IMR-90 (cell line): ENCODE measurements at regions not wholly inside any gene's neighbourhood (a gene's known extent, or its start where the extent isn't known, plus 50 kb on each side); places are given as distances from the start of the nearest gene placed in this dataset.

Experiments used
- ATAC-seq: fragments of 200-7000 bp; cut with Tn5 transposase; 2 replicates; pipeline ENCODE4 v1.9.1; 2020; ENCODE audit warnings: low read depth, mild to moderate bottlenecking, moderate library complexity
- BruUV-seq: library from RNA; stranded (reverse); fragments of 400-500 nt; replicated peaks from 2 replicates; lab custom pipeline; 2021; lab: Mats Ljungman, UMichigan
- CTCF ChIA-PET: fragments of 300-600 bp; formaldehyde crosslinking; extraction: SDS; loops from one replicate; lab custom pipeline; 2021; ENCODE audit warnings: antibody characterized with exemption; lab: Yijun Ruan, JAX
- POLR2A ChIA-PET: fragments of 300-600 bp; sonication (Branson Sonifier 250); formaldehyde crosslinking; loops from one replicate; lab custom pipeline; 2022; ENCODE audit warnings: antibody characterized with exemption; ENCODE audit not compliant: unreplicated experiment; lab: Charles Lee
- DNase-seq: peaks from one replicate; pipeline ENCODE4 v3.0.0; 2013
- H2AFZ ChIP-seq: replicated peaks from 2 replicates; pipeline ENCODE3; 2013; ENCODE audit warnings: low read length, mild to moderate bottlenecking; ENCODE audit not compliant: poor library complexity
- H2AK5ac ChIP-seq: 2 replicates; pipeline ENCODE4 v1.6.1; 2013; ENCODE audit warnings: low read depth, low read length, inconsistent platforms
- H2AK9ac ChIP-seq: replicated peaks from 2 replicates; pipeline ENCODE3; 2013; ENCODE audit warnings: mild to moderate bottlenecking, low read depth, low read length, moderate library complexity; ENCODE audit not compliant: poor library complexity
- H2BK120ac ChIP-seq: 2 replicates; pipeline ENCODE4 v1.6.1; 2013; ENCODE audit warnings: low read depth, low read length, inconsistent platforms
- H2BK15ac ChIP-seq: 3 replicates; pipeline ENCODE4 v1.6.1; 2013; ENCODE audit warnings: low read depth, low read length, inconsistent platforms
- H2BK20ac ChIP-seq: 2 replicates; pipeline ENCODE4 v1.6.1; 2013; ENCODE audit warnings: low read depth, mild to moderate bottlenecking, inconsistent platforms, low read length, moderate library complexity
- H2BK5ac ChIP-seq: 2 replicates; pipeline ENCODE4 v1.6.1; 2013; ENCODE audit warnings: mild to moderate bottlenecking, low read depth, low read length, inconsistent platforms; ENCODE audit not compliant: poor library complexity, severe bottlenecking
- H3K14ac ChIP-seq: replicated peaks from 2 replicates; pipeline ENCODE4 v1.6.1; 2013; ENCODE audit warnings: low read depth, low read length, inconsistent platforms
- H3K18ac ChIP-seq: 2 replicates; pipeline ENCODE4 v1.6.1; 2013; ENCODE audit warnings: low read depth, low read length, control low read depth
- H3K23ac ChIP-seq: 2 replicates; pipeline ENCODE4 v1.6.1; 2013; ENCODE audit warnings: low read depth, low read length, inconsistent platforms
- H3K27ac ChIP-seq: 2 replicates; pipeline ENCODE4 v1.5.1; 2013; ENCODE audit warnings: mild to moderate bottlenecking, control low read depth, low read length; ENCODE audit not compliant: insufficient read depth
- H3K27me3 ChIP-seq: 2 replicates; pipeline ENCODE4 v1.6.1; 2013; ENCODE audit warnings: low read length; ENCODE audit not compliant: control insufficient read depth, insufficient read depth
- H3K36me3 ChIP-seq: 2 replicates; pipeline ENCODE4 v1.6.1; 2013; ENCODE audit warnings: low read length, mixed read lengths; ENCODE audit not compliant: control insufficient read depth, insufficient read depth
- H3K4ac ChIP-seq: 2 replicates; pipeline ENCODE4 v1.6.1; 2013; ENCODE audit warnings: low read depth, low read length, inconsistent platforms
- H3K4me1 ChIP-seq: 2 replicates; pipeline ENCODE4 v1.6.1; 2013; ENCODE audit warnings: low read length, mixed read lengths; ENCODE audit not compliant: control insufficient read depth, insufficient read depth
- H3K4me2 ChIP-seq: 2 replicates; pipeline ENCODE4 v1.6.1; 2013; ENCODE audit warnings: low read depth, mild to moderate bottlenecking, control low read depth, low read length, moderate library complexity
- H3K4me3 ChIP-seq: 2 replicates; pipeline ENCODE4 v1.5.1; 2013; ENCODE audit warnings: low read depth, mild to moderate bottlenecking, control low read depth, low read length, moderate library complexity; ENCODE audit not compliant: insufficient read depth
- H3K56ac ChIP-seq: 2 replicates; pipeline ENCODE4 v1.6.1; 2013; ENCODE audit warnings: low read length, inconsistent platforms; ENCODE audit not compliant: insufficient read depth; ENCODE audit errors: extremely low read depth
- H3K79me1 ChIP-seq, 2 experiments: 2 replicates each; pipeline ENCODE4 v1.6.1; 2013; ENCODE audit warnings: low read length in 2 of 2, inconsistent platforms in 1 of 2, low read depth in 1 of 2
- H3K9ac ChIP-seq: 2 replicates; pipeline ENCODE4 v1.6.1; 2013; ENCODE audit warnings: low read depth, low read length, control low read depth
- H3K9me1 ChIP-seq: 2 replicates; pipeline ENCODE4 v1.6.1; 2013; ENCODE audit warnings: low read length, inconsistent platforms; ENCODE audit not compliant: insufficient read depth
- H3K9me3 ChIP-seq: 2 replicates; pipeline ENCODE4 v1.6.1; 2013; ENCODE audit warnings: low read length; ENCODE audit not compliant: control insufficient read depth, insufficient read depth
- H4K20me1 ChIP-seq: 2 replicates; pipeline ENCODE4 v1.6.1; 2013; ENCODE audit warnings: low read length, inconsistent platforms; ENCODE audit not compliant: insufficient read depth
- H4K5ac ChIP-seq: 2 replicates; pipeline ENCODE4 v1.6.1; 2013; ENCODE audit warnings: mild to moderate bottlenecking, low read depth, low read length, control low read depth
- H4K8ac ChIP-seq, 2 experiments: 2 replicates each; pipeline ENCODE4 v1.6.1; 2013; ENCODE audit warnings: low read depth in 2 of 2, low read length in 2 of 2, control low read depth in 1 of 2, inconsistent platforms in 1 of 2
- H4K91ac ChIP-seq: 2 replicates; pipeline ENCODE4 v1.6.1; 2013; ENCODE audit warnings: low read depth, low read length, inconsistent platforms; ENCODE audit not compliant: insufficient read depth
- BHLHE40 ChIP-seq: fragments of 150-350 bp; IDR thresholded peaks from 2 replicates; pipeline ENCODE4 v1.6.1; 2016; ENCODE audit warnings: mild to moderate bottlenecking, low read depth, low read length
- CEBPB ChIP-seq: IDR thresholded peaks from 2 replicates; pipeline ENCODE4 v1.6.1; 2012; ENCODE audit warnings: low read depth, low read length, improper control_type of control experiment
- CHD1 ChIP-seq: IDR thresholded peaks from 2 replicates; pipeline ENCODE4 v1.6.1; 2012; ENCODE audit warnings: low read depth, low read length, improper control_type of control experiment
- CTCF ChIP-seq: conservative IDR thresholded peaks from 2 replicates; pipeline ENCODE4 v1.5.1; 2012; ENCODE audit warnings: mild to moderate bottlenecking, low read depth, low read length, improper control_type of control experiment
- ELK1 ChIP-seq: fragments of 150-350 bp; IDR thresholded peaks from 2 replicates; pipeline ENCODE4 v1.6.1; 2016; ENCODE audit warnings: low read depth, mild to moderate bottlenecking, low read length, moderate library complexity, borderline replicate concordance
- FOS ChIP-seq: fragments of 150-350 bp; IDR thresholded peaks from 2 replicates; pipeline ENCODE4 v1.6.1; 2016; ENCODE audit warnings: low read depth, low read length
- MAFK ChIP-seq: IDR thresholded peaks from 2 replicates; pipeline ENCODE4 v1.6.1; 2012; ENCODE audit warnings: low read depth, low read length, improper control_type of control experiment
- MAZ ChIP-seq: IDR thresholded peaks from 2 replicates; pipeline ENCODE4 v1.6.1; 2012; ENCODE audit warnings: low read depth, mild to moderate bottlenecking, low read length, improper control_type of control experiment, moderate library complexity, borderline replicate concordance
- MXI1 ChIP-seq: IDR thresholded peaks from 2 replicates; pipeline ENCODE4 v1.6.1; 2012; ENCODE audit warnings: low read depth, mild to moderate bottlenecking, low read length, moderate library complexity, borderline replicate concordance
- NFE2L2 ChIP-seq: fragments of 150-350 bp; IDR thresholded peaks from 2 replicates; pipeline ENCODE4 v1.6.1; 2016; ENCODE audit warnings: low read depth, mild to moderate bottlenecking, low read length
- POLR2A ChIP-seq: IDR thresholded peaks from 2 replicates; pipeline ENCODE4 v1.6.1; 2012; ENCODE audit warnings: mild to moderate bottlenecking, low read depth, low read length
- RAD21 ChIP-seq: IDR thresholded peaks from 2 replicates; pipeline ENCODE4 v1.6.1; 2012; ENCODE audit warnings: low read length, improper control_type of control experiment
- RCOR1 ChIP-seq: IDR thresholded peaks from 2 replicates; pipeline ENCODE4 v1.6.1; 2012; ENCODE audit warnings: mild to moderate bottlenecking, low read length, improper control_type of control experiment; ENCODE audit not compliant: insufficient replicate concordance
- RFX5 ChIP-seq: IDR thresholded peaks from 2 replicates; pipeline ENCODE4 v1.8.0; 2012; ENCODE audit warnings: low read depth, mild to moderate bottlenecking, low read length, moderate library complexity
- SMC3 ChIP-seq: fragments of 150-350 bp; IDR thresholded peaks from 2 replicates; pipeline ENCODE4 v1.6.1; 2016; ENCODE audit warnings: low read depth, mild to moderate bottlenecking, antibody characterized with exemption, low read length, moderate library complexity
- USF2 ChIP-seq: fragments of 150-350 bp; IDR thresholded peaks from 2 replicates; pipeline ENCODE4 v1.6.1; 2017; ENCODE audit warnings: mild to moderate bottlenecking, antibody characterized with exemption, low read length, low read depth
- WGBS, 2 experiments: methylation state at CpG; one replicate each; pipeline versions ENCODE4 v1.1.5 to v1.1.7; 2013; ENCODE audit warnings: missing lambda C conversion rate in 2 of 2; ENCODE audit not compliant: insufficient read length in 1 of 2; ENCODE audit errors: extremely low coverage in 2 of 2; 5-methylcytosine and 5-hydroxymethylcytosine counted together
- dilution Hi-C: fragments of 300-500 bp; cut with HindIII; formaldehyde crosslinking; loops from one replicate; pipeline ENCODE4 v1.14.3; 2018; ENCODE audit warnings: low sequenced_read_pairs; ENCODE audit not compliant: unreplicated experiment
- in situ Hi-C: fragments of 300-500 bp; cut with MboI; formaldehyde crosslinking; loops from 3 replicates; pipeline ENCODE4 v1.14.3; 2019; ENCODE audit warnings: low sequenced_read_pairs, inconsistent platforms, mixed read lengths
- intact Hi-C: fragments of 100-400 bp; cut with micrococcal nuclease; formaldehyde crosslinking; loops from 2 replicates; pipeline ENCODE4 v1.10.0; 2022

GRCh38 chr7:81235997-81236396 is 317.1 kb upstream of the SEMA3C start:
- Histone ChIP-seq H2AK9ac (no peak overlapping the region), H3K9me3 (no peaks in the 10 kb centered on the region), H2BK15ac (no peak overlapping the region), H3K79me1 (no peaks in the 10 kb centered on the region), H3K14ac (no peak overlapping the region), H3K9ac (no peak overlapping the region), H3K36me3 (no peaks in the 10 kb centered on the region), H3K4me1 (no peaks in the 10 kb centered on the region), H3K56ac (no peak overlapping the region), H3K4me2 (no peak overlapping the region), H4K5ac (no peak overlapping the region), H4K20me1 (no peaks in the 10 kb centered on the region), H3K27me3 (peaks cover 2% of the 10 kb centered on the region; the same call in 1 of the 2 replicates), H2BK120ac (no peak overlapping the region), H2AFZ (no peak overlapping the region), H3K9me1 (no peaks in the 10 kb centered on the region), H4K8ac (no peak overlapping the region), H2BK5ac (no peak overlapping the region), H2AK5ac (no peak overlapping the region), H3K23ac (no peak overlapping the region), H3K4ac (no peak overlapping the region), H3K27ac (no peak overlapping the region), H3K18ac (no peak overlapping the region), H2BK20ac (no peak overlapping the region), H3K4me3 (no peak overlapping the region), H4K91ac (no peak overlapping the region)
- intact Hi-C loops (no loop called here), in situ Hi-C loops (no loop called here), dilution Hi-C loops (no loop called here)
- TF ChIP-seq CHD1 (no peak), MAFK (no peak), MAZ (no peak), SMC3 (no peak), RFX5 (no peak), ELK1 (no peak), CTCF (no peak), MXI1 (no peak), BHLHE40 (no peak), CEBPB (no peak), USF2 (no peak), FOS (no peak), RAD21 (no peak), POLR2A (no peak), NFE2L2 (no peak), RCOR1 (no peak)
- CTCF ChIA-PET: no interaction called here
- no TSS peak for BruUV-seq
- POLR2A ChIA-PET: no interaction called here
- ATAC-seq (no peak), DNase-seq (no peak)
- WGBS, 2 experiments: no CpG with 5 or more reads among the region's 5 CpGs
